ENCODE measurements at regions not wholly inside any gene's neighbourhood (a gene's known extent, or its start where the extent isn't known, plus 50 kb on each side); places are given as distances from the start of the nearest gene placed in this dataset.

- Mint-ChIP-seq H3K9me3 (no peaks in the 10 kb centered on the region), H3K27ac (no peak overlapping the region), H3K27me3 (no peaks in the 10 kb centered on the region), H3K4me3 (no peak overlapping the region), H3K36me3 (ENCODE audit: low read depth) (no peaks in the 10 kb centered on the region), H3K4me1 (no peaks in the 10 kb centered on the region)
- DNase-seq, result no peak
- ChIA-PET CTCF (no interaction called here), POLR2A (no interaction called here)
Observed at GRCh38 chr12:43102546-43103264, 449.3 kb downstream of the ADAMTS20 start.

GRCh38 chr12:43100231-43100630, 451.8 kb downstream of the ADAMTS20 start:
- no peak for DNase-seq

GRCh38 chr12:43099691-43100163, 452.3 kb downstream of the ADAMTS20 start:
- no peaks in the 10 kb centered on the region for H3K4me1 Mint-ChIP-seq
- H3K27me3 Mint-ChIP-seq, result no peaks in the 10 kb centered on the region
- H3K36me3 Mint-ChIP-seq (ENCODE audit: low read depth), result no peaks in the 10 kb centered on the region
- H3K9me3 Mint-ChIP-seq, result no peaks in the 10 kb centered on the region
- no peak for DNase-seq
- ChIA-PET POLR2A (no interaction called here), CTCF (no interaction called here)
- no peak overlapping the region for H3K4me3 Mint-ChIP-seq
- no peak overlapping the region for H3K27ac Mint-ChIP-seq

More at GRCh38 chr12:43100231-43100630, 451.8 kb downstream of the ADAMTS20 start:
- no peaks in the 10 kb centered on the region for H3K36me3 Mint-ChIP-seq (ENCODE audit: low read depth)
- H3K9me3 Mint-ChIP-seq, result no peaks in the 10 kb centered on the region
- CTCF ChIA-PET, result no interaction called here
- POLR2A ChIA-PET, result no interaction called here
- H3K27ac Mint-ChIP-seq, result no peak overlapping the region
- H3K4me1 Mint-ChIP-seq, result no peaks in the 10 kb centered on the region
- H3K4me3 Mint-ChIP-seq, result no peak overlapping the region
- no peaks in the 10 kb centered on the region for H3K27me3 Mint-ChIP-seq

- H3K27ac Mint-ChIP-seq, result no peak overlapping the region
- ChIA-PET POLR2A (no interaction called here), CTCF (no interaction called here)
- no peak for DNase-seq
- H3K4me1 Mint-ChIP-seq, result no peaks in the 10 kb centered on the region
- H3K36me3 Mint-ChIP-seq (ENCODE audit: low read depth), result no peaks in the 10 kb centered on the region
- no peaks in the 10 kb centered on the region for H3K9me3 Mint-ChIP-seq
- H3K4me3 Mint-ChIP-seq, result no peak overlapping the region
- no peaks in the 10 kb centered on the region for H3K27me3 Mint-ChIP-seq
Observed at GRCh38 chr12:43098766-43099550, 453.0 kb downstream of the ADAMTS20 start.

DNA sequence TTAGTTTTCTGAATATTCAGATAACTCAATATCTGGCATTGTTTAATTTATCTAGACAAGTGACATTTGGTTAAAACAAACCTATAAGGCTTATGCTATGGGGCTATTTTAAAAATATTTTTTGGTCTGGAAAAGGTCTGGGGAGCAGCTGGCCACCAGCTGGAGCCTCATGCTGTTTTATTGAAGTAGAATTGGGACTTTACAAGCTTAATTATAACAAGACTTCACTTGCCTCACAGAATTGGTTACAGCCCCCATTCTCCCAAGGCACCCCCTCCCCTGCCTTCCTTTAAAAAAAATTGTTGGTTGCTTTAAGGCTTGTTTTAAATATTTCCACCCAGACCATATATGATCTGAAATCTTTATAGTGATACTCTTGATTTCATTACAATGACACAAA, 453.9 kb downstream of the ADAMTS20 start:
- Mint-ChIP-seq H3K9me3 (no peaks in the 10 kb centered on the region), H3K4me3 (no peak overlapping the region), H3K27me3 (no peaks in the 10 kb centered on the region), H3K4me1 (no peaks in the 10 kb centered on the region), H3K27ac (no peak overlapping the region), H3K36me3 (ENCODE audit: low read depth) (no peaks in the 10 kb centered on the region)
- no peak for DNase-seq
- ChIA-PET POLR2A (no interaction called here), CTCF (no interaction called here)

- no peak for DNase-seq
- POLR2A ChIA-PET, result no interaction called here
- no peaks in the 10 kb centered on the region for H3K4me1 Mint-ChIP-seq
- no peaks in the 10 kb centered on the region for H3K27me3 Mint-ChIP-seq
- no peaks in the 10 kb centered on the region for H3K36me3 Mint-ChIP-seq (ENCODE audit: low read depth)
- H3K4me3 Mint-ChIP-seq, result no peak overlapping the region
- H3K27ac Mint-ChIP-seq, result no peak overlapping the region
- H3K9me3 Mint-ChIP-seq, result peaks cover 5% of the 10 kb centered on the region
- CTCF ChIA-PET, result no interaction called here
Observed at GRCh38 chr12:43097471-43097870, 454.5 kb downstream of the ADAMTS20 start.

GRCh38 chr12:43095669-43096280, 456.2 kb downstream of the ADAMTS20 start:
- no peak for DNase-seq
- Mint-ChIP-seq H3K4me3 (no peak overlapping the region), H3K36me3 (ENCODE audit: low read depth) (no peaks in the 10 kb centered on the region), H3K4me1 (no peaks in the 10 kb centered on the region), H3K27me3 (no peaks in the 10 kb centered on the region), H3K9me3 (peaks cover 6% of the 10 kb centered on the region), H3K27ac (no peak overlapping the region)
- CTCF ChIA-PET, result no interaction called here
- POLR2A ChIA-PET, result no interaction called here

DNA sequence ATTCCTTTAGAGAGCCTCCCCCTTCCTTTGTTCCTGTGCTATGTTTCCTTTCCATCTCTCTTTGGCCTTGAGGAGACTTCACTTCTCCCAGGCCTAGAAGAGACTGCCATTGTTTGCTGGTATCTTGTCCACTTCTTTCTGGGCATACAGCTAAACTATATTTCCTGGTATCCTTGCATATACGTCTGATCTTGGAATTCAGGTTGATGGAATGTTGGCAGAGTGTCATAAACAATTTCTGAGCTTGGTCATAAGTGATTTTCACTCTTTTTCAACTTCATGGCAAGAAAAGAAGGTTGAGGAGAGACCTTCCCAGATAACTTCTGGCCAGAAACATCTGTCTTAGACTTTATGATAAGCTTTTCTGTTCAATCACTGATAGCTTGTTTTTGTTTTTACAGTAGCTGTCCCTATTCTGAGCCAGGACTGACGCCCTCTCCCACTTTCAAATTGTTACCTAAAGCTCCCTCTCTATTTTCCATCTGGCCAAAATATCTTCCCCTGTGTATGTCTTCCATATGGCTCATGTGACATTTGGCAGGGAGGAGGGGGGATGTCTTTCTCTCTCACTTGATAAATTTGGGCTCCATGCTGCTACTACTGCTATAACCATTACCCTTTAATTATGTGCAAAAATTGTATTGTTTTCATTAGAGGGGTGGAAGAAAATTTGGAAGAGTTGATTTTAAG, 457.0 kb downstream of the ADAMTS20 start:
- CTCF ChIA-PET, result no interaction called here
- Mint-ChIP-seq H3K4me1 (no peaks in the 10 kb centered on the region), H3K4me3 (no peak overlapping the region), H3K27me3 (no peaks in the 10 kb centered on the region), H3K27ac (no peak overlapping the region), H3K36me3 (ENCODE audit: low read depth) (no peaks in the 10 kb centered on the region), H3K9me3 (peaks cover 6% of the 10 kb centered on the region)
- no peak for DNase-seq
- POLR2A ChIA-PET, result no interaction called here

DNA sequence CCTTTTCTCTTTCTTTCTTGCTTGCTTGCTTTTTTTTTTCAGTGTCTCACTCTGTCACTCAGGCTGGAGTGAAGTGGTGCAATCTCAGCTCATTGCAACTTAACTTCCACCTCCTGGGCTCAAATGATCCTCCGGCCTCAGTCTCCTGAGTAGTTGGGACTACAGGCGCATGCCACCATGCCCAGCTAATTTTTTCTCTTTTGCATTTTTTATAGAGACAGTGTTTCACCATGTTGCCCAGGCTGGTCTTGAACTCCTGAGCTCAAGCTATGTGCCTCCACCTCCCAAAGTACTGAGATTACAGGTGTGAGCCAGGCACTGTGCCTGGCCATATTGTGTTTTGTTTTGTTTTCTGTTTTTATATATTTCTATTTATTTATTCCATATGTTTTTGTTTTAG, 461.0 kb downstream of the ADAMTS20 start:
- Mint-ChIP-seq H3K27ac (no peak overlapping the region), H3K27me3 (no peaks in the 10 kb centered on the region), H3K36me3 (ENCODE audit: low read depth) (no peaks in the 10 kb centered on the region), H3K9me3 (peaks cover 10% of the 10 kb centered on the region), H3K4me3 (no peak overlapping the region), H3K4me1 (no peaks in the 10 kb centered on the region)
- DNase-seq, result no peak
- ChIA-PET CTCF (no interaction called here), POLR2A (no interaction called here)

DNA sequence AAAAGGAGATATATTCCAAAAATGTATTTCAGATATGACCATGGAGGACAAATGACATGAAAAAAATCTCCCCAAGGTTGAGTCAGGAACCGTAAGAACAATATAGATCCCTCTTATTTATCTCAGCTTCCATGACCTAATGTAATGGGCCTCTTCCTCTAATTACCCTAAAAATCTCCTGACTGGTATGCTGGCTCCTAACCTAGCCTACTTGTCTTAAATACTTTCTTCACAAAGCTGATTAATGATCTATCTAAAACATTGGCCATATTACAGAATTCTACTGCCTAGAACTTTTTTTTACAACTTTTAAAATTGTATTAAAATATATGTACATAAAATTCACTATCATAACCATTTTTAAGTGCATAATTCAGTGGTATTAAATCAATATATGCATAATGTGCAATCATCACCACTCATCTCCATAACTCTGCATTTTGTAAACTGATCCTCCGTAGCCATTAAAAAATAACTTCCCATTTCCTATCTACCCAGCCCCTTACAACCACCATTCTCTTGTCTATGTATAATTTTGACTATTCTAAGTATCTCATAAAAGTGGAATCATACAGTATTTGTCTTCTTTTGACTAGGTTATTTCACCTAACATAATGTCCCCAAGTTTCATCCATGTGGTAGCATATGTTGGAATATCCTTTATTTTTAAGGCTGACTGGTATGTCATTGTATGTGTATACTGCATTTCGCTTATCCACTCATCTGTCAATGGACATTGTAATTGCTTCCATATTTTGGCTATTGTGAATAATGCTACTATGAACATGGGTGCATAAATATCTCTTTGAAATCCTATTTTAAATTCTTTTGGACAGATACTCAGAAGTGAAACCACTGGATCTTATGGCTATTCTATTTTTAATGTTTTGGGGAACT, 464.6 kb downstream of the ADAMTS20 start:
- H3K9me3 Mint-ChIP-seq, result peaks cover 14% of the 10 kb centered on the region
- ChIA-PET POLR2A (no interaction called here), CTCF (no interaction called here)

GRCh38 chr12:43079476-43079875, 472.5 kb downstream of the ADAMTS20 start:
- no peaks in the 10 kb centered on the region for H3K27me3 Mint-ChIP-seq
- CTCF ChIA-PET, result no interaction called here
- peaks cover 10% of the 10 kb centered on the region for H3K9me3 Mint-ChIP-seq
- H3K4me3 Mint-ChIP-seq, result no peak overlapping the region
- H3K4me1 Mint-ChIP-seq, result no peaks in the 10 kb centered on the region
- POLR2A ChIA-PET, result no interaction called here
- H3K27ac Mint-ChIP-seq, result no peak overlapping the region
- no peak for DNase-seq
- no peaks in the 10 kb centered on the region for H3K36me3 Mint-ChIP-seq (ENCODE audit: low read depth)

More for the DNA sequence above, 464.6 kb downstream of the ADAMTS20 start:
- no peaks in the 10 kb centered on the region for H3K27me3 Mint-ChIP-seq
- no peak for DNase-seq
- H3K27ac Mint-ChIP-seq, result no peak overlapping the region
- H3K4me1 Mint-ChIP-seq, result no peaks in the 10 kb centered on the region
- no peaks in the 10 kb centered on the region for H3K36me3 Mint-ChIP-seq (ENCODE audit: low read depth)
- no peak overlapping the region for H3K4me3 Mint-ChIP-seq

GRCh38 chr12:43078976-43079375, 473.0 kb downstream of the ADAMTS20 start:
- ChIA-PET POLR2A (no interaction called here), CTCF (no interaction called here)
- H3K9me3 Mint-ChIP-seq, result peaks cover 6% of the 10 kb centered on the region
- no peak overlapping the region for H3K4me3 Mint-ChIP-seq
- no peaks in the 10 kb centered on the region for H3K27me3 Mint-ChIP-seq
- no peaks in the 10 kb centered on the region for H3K4me1 Mint-ChIP-seq
- no peak overlapping the region for H3K27ac Mint-ChIP-seq
- DNase-seq, result no peak
- no peaks in the 10 kb centered on the region for H3K36me3 Mint-ChIP-seq (ENCODE audit: low read depth)

- H3K27ac Mint-ChIP-seq, result no peak overlapping the region
- ChIA-PET POLR2A (no interaction called here), CTCF (no interaction called here)
- H3K27me3 Mint-ChIP-seq, result no peaks in the 10 kb centered on the region
- no peaks in the 10 kb centered on the region for H3K36me3 Mint-ChIP-seq (ENCODE audit: low read depth)
- DNase-seq, result no peak
- H3K4me3 Mint-ChIP-seq, result no peak overlapping the region
- peaks cover 2% of the 10 kb centered on the region for H3K9me3 Mint-ChIP-seq
- no peaks in the 10 kb centered on the region for H3K4me1 Mint-ChIP-seq
Observed at GRCh38 chr12:43072431-43072830, 479.6 kb downstream of the ADAMTS20 start.
